ENCODE measurements at regions not wholly inside any gene's neighbourhood (a gene's known extent, or its start where the extent isn't known, plus 50 kb on each side); places are given as distances from the start of the nearest gene placed in this dataset.
"Not testable (repeated sequence)": the region's sequence is repeated elsewhere in the genome, so short reads cannot be mapped to it uniquely, and the experiment has no call there.

- TF ChIP-seq CTCF (conservative IDR thresholded peaks at IDR 0.05; ENCODE audit: low read depth in 2 of 2); POLR2AphosphoS5 (IDR thresholded peaks at IDR 0.05; ENCODE audit: low read depth); REST (IDR thresholded peaks at IDR 0.05; ENCODE audit: unreplicated experiment): not testable (repeated sequence)
Observed at GRCh38 chr7:49711072-49711723, 62.2 kb upstream of the VWC2 start.

Measured in GM23338 (cell line).